SU-DHL-6 (cell line): ENCODE measurements at regions not wholly inside any gene's neighbourhood (a gene's known extent, or its start where the extent isn't known, plus 50 kb on each side); places are given as distances from the start of the nearest gene placed in this dataset.

ENCODE experiments used
- CTCF ChIP-seq: fragments of 200-600 bp; sonication (generic); IDR thresholded peaks from one replicate; pipeline ENCODE4 v1.5.1; 2017; ENCODE audit warnings: antibody characterized with exemption, mild to moderate bottlenecking, low read length, moderate library complexity; ENCODE audit not compliant: insufficient read depth, poor library complexity, severe bottlenecking
- EZH2phosphoT487 ChIP-seq: fragments of 200-600 bp; sonication (generic), shearing (Covaris generic); conservative IDR thresholded peaks from 2 replicates; pipeline ENCODE4 v1.6.1; 2018; ENCODE audit warnings: mild to moderate bottlenecking, antibody characterized with exemption, low read length, moderate library complexity, mixed read lengths

DNA sequence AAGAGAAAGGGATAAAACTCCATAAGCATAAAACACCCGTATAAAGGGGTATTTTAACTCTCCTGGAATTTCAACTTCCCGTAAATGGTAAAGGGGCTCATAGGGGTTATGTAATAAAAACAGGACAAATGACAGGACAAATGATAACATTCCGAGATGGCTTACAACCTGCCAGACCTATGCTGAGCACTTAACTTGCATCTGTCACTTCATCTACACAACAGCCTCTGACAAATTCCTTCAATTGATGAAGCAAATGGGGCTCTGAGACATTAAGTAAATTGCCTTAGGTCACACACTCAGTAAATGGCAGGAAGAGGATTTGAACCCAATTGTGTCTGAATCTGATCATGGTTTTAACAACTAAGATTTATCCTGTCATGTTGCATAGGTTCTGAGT is 327.6 kb upstream of the SNX7 start:
- no peak for TF ChIP-seq CTCF
- TF ChIP-seq EZH2phosphoT487: no peak
